ENCODE measurements at regions not wholly inside any gene's neighbourhood (a gene's known extent, or its start where the extent isn't known, plus 50 kb on each side); places are given as distances from the start of the nearest gene placed in this dataset.

DNA sequence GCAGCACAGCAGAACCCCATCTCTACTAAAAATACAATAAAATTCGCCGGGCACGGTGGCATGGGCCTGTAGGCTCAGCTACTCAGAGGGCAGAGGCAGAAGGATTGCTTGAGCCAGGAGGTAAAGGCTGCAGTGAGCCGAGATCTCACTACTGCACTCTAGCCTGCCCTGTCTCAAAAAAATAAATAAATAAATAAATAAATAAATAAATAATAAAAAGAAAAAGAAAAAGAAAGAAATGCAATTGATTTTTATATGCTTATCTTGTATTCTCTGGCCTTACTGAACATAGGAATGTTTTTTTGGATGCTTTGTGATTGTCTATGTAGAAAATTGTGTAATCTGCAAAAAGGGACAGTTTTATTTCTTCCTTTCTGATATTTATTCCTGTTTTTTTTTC lies 132.5 kb downstream of the BARX2 start:
- TF ChIP-seq, protein P1, sequence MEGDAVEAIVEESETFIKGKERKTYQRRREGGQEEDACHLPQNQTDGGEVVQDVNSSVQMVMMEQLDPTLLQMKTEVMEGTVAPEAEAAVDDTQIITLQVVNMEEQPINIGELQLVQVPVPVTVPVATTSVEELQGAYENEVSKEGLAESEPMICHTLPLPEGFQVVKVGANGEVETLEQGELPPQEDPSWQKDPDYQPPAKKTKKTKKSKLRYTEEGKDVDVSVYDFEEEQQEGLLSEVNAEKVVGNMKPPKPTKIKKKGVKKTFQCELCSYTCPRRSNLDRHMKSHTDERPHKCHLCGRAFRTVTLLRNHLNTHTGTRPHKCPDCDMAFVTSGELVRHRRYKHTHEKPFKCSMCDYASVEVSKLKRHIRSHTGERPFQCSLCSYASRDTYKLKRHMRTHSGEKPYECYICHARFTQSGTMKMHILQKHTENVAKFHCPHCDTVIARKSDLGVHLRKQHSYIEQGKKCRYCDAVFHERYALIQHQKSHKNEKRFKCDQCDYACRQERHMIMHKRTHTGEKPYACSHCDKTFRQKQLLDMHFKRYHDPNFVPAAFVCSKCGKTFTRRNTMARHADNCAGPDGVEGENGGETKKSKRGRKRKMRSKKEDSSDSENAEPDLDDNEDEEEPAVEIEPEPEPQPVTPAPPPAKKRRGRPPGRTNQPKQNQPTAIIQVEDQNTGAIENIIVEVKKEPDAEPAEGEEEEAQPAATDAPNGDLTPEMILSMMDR (IDR thresholded peaks at IDR 0.05; ENCODE audit: extremely low read depth in 1 of 2, insufficient read depth in 1 of 2, low read depth in 1 of 2, low read length in 2 of 2): no peak
- TF ChIP-seq EZH2 (IDR thresholded peaks at IDR 0.05; ENCODE audit: borderline replicate concordance, low read depth, low read length, severe bottlenecking) (no peak), POLR2AphosphoS5 (IDR thresholded peaks at IDR 0.05; ENCODE audit: insufficient read depth, low read depth, low read length) (no peak), POLR2A (IDR thresholded peaks at IDR 0.05; ENCODE audit: low read depth, low read length) (no peak), JUN (IDR thresholded peaks at IDR 0.05; ENCODE audit: borderline replicate concordance, insufficient read depth, insufficient read length, low read depth) (no peak), FOS (IDR thresholded peaks at IDR 0.05; ENCODE audit: borderline replicate concordance, insufficient read depth, low read length) (no peak)
- TF ChIP-seq, protein P2, sequence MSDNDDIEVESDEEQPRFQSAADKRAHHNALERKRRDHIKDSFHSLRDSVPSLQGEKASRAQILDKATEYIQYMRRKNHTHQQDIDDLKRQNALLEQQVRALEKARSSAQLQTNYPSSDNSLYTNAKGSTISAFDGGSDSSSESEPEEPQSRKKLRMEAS (IDR thresholded peaks at IDR 0.05; ENCODE audit: insufficient read depth, insufficient read length): no peak

Data from endothelial cell of umbilical vein (primary cell).